A673 (cell line): ENCODE measurements at regions not wholly inside any gene's neighbourhood (a gene's known extent, or its start where the extent isn't known, plus 50 kb on each side); places are given as distances from the start of the nearest gene placed in this dataset.

Experiments used
- EZH2 ChIP-seq: fragments of 200-600 bp; sonication (generic); IDR thresholded peaks from 2 replicates; pipeline ENCODE4 v1.6.1; 2017; ENCODE audit warnings: borderline replicate concordance, low read depth, mild to moderate bottlenecking, mixed read lengths, antibody characterized with exemption, low read length; ENCODE audit not compliant: poor library complexity, severe bottlenecking
- TF ChIP-seq, protein P1 (sequence below): fragments of 300-800, 200-600 bp; sonication (generic); conservative IDR thresholded peaks from 2 replicates; pipeline ENCODE4 v1.5.1; 2017; ENCODE audit warnings: low read depth, mild to moderate bottlenecking, antibody characterized with exemption, low read length, moderate library complexity, mixed read lengths

DNA sequence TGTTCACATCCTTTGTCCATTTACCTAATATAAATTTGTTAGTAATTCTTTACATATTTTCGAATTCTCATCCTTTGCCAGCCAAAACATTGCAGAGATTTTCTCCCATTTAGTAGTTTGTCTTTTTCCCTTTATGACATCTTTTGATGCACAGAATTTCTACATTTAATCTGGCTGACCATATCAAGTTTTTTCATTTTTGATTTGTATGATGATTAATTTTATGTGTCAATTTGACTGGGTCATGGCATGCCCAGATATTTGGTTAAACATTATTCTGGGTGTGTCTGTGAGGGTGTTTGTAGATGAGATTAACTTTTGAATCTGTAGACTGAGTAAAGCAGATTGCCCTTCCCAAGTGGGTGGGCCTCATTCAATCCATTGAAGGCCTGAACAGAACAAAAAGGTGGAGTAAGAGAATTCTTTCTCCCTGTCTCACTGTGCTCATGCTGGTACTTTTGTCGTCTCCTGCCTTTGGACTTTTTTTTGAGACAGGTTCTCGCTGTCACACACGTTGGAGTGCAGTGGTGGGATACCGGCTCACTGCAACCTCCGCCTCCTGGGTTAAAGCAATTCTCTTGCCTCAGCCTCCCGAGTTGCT is 72.1 kb upstream of the EPB41L1 start:
- TF ChIP-seq, protein P1, sequence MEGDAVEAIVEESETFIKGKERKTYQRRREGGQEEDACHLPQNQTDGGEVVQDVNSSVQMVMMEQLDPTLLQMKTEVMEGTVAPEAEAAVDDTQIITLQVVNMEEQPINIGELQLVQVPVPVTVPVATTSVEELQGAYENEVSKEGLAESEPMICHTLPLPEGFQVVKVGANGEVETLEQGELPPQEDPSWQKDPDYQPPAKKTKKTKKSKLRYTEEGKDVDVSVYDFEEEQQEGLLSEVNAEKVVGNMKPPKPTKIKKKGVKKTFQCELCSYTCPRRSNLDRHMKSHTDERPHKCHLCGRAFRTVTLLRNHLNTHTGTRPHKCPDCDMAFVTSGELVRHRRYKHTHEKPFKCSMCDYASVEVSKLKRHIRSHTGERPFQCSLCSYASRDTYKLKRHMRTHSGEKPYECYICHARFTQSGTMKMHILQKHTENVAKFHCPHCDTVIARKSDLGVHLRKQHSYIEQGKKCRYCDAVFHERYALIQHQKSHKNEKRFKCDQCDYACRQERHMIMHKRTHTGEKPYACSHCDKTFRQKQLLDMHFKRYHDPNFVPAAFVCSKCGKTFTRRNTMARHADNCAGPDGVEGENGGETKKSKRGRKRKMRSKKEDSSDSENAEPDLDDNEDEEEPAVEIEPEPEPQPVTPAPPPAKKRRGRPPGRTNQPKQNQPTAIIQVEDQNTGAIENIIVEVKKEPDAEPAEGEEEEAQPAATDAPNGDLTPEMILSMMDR: no peak
- TF ChIP-seq EZH2: no peak
